HepG2 (cell line): ENCODE measurements at regions not wholly inside any gene's neighbourhood (a gene's known extent, or its start where the extent isn't known, plus 50 kb on each side); places are given as distances from the start of the nearest gene placed in this dataset.

Experiments
- ELF3 ChIP-seq: IDR thresholded peaks from 2 replicates; pipeline ENCODE4 v1.6.1; 2016; ENCODE audit warnings: missing genetic modification reagents, missing compliant biosample characterization
- FIP1L1 ChIP-seq: fragments of 200-400 bp; formaldehyde crosslinking; IDR thresholded peaks from 2 replicates; pipeline ENCODE4 v1.6.1; 2018; ENCODE audit warnings: low read depth, mild to moderate bottlenecking, low read length, moderate library complexity, borderline replicate concordance; ENCODE audit not compliant: insufficient read depth
- FOXC1 ChIP-seq: sonication (generic); formaldehyde crosslinking; IDR thresholded peaks from 2 replicates; pipeline ENCODE4 v1.8.0; 2022; ENCODE audit warnings: mild to moderate bottlenecking, missing genetic modification reagents, borderline replicate concordance
- GLI4 ChIP-seq: sonication (generic); formaldehyde crosslinking; IDR thresholded peaks from 2 replicates; pipeline ENCODE4 v1.5.1; 2020; ENCODE audit warnings: missing genetic modification reagents, mild to moderate bottlenecking, moderate library complexity, borderline replicate concordance
- GRHL1 ChIP-seq: sonication (generic); formaldehyde crosslinking; conservative IDR thresholded peaks from 2 replicates; pipeline ENCODE4 v1.8.0; 2022; ENCODE audit warnings: missing genetic modification reagents
- MNT ChIP-seq: fragments of 450-650 bp; IDR thresholded peaks from 2 replicates; pipeline ENCODE4 v1.6.1; 2016
- MXD1 ChIP-seq: sonication (generic); formaldehyde crosslinking; IDR thresholded peaks from 2 replicates; pipeline ENCODE4 v1.4.0; 2020; ENCODE audit warnings: mild to moderate bottlenecking, missing genetic modification reagents
- RERE ChIP-seq: IDR thresholded peaks from 2 replicates; pipeline ENCODE4 v1.6.1; 2016; ENCODE audit warnings: low read depth, missing genetic modification reagents, missing compliant biosample characterization
- SCMH1 ChIP-seq: sonication (generic); formaldehyde crosslinking; IDR thresholded peaks from 2 replicates; pipeline ENCODE4 v1.9.0; 2021; ENCODE audit warnings: missing genetic modification reagents, mild to moderate bottlenecking, borderline replicate concordance
- SNRNP70 ChIP-seq: fragments of 200-400 bp; formaldehyde crosslinking; IDR thresholded peaks from 2 replicates; pipeline ENCODE4 v1.6.1; 2017; ENCODE audit warnings: mild to moderate bottlenecking, low read depth, low read length, moderate library complexity
- TFDP1 ChIP-seq: IDR thresholded peaks from 2 replicates; pipeline ENCODE4 v1.6.1; 2016; ENCODE audit warnings: missing compliant biosample characterization, missing genetic modification reagents, borderline replicate concordance
- ZNF362 ChIP-seq: sonication (generic); formaldehyde crosslinking; IDR thresholded peaks from 2 replicates; pipeline ENCODE4 v1.4.0; 2020; ENCODE audit warnings: missing genetic modification reagents, mild to moderate bottlenecking, borderline replicate concordance
- ZNF576 ChIP-seq: sonication (generic); formaldehyde crosslinking; IDR thresholded peaks from 2 replicates; pipeline ENCODE4 v1.4.0; 2020; ENCODE audit warnings: mild to moderate bottlenecking, missing genetic modification reagents
- ZNF580 ChIP-seq: IDR thresholded peaks from 2 replicates; pipeline ENCODE4 v1.6.1; 2016; ENCODE audit warnings: low read depth, borderline replicate concordance
- ZNF644 ChIP-seq: IDR thresholded peaks from 2 replicates; pipeline ENCODE4 v1.6.1; 2016; ENCODE audit warnings: low read depth
- ZNF660 ChIP-seq: sonication (generic); formaldehyde crosslinking; IDR thresholded peaks from 2 replicates; pipeline ENCODE4 v1.5.1; 2020; ENCODE audit warnings: mild to moderate bottlenecking, low read depth, missing genetic modification reagents, borderline replicate concordance
- ZNF672 ChIP-seq: sonication (generic); formaldehyde crosslinking; IDR thresholded peaks from 2 replicates; pipeline ENCODE4 v1.8.1; 2022; ENCODE audit warnings: missing genetic modification reagents

- peak; percentile 96 for TF ChIP-seq MNT
- peak; percentile 83 for TF ChIP-seq ZNF580 (CRISPR knock-in tag)
- TF ChIP-seq ZNF672 (CRISPR knock-in tag) = no peak
- TF ChIP-seq ZNF576 (CRISPR knock-in tag) = no peak
- no peak for TF ChIP-seq ZNF660 (CRISPR knock-in tag)
- peak; percentile 33; the same call in 1 of the 2 replicates for TF ChIP-seq RERE (CRISPR knock-in tag)
- TF ChIP-seq ZNF362 (CRISPR knock-in tag) = no peak
- TF ChIP-seq SCMH1 (CRISPR knock-in tag) = no peak
- peak; percentile 92; the same call in 1 of the 2 replicates for TF ChIP-seq TFDP1 (CRISPR knock-in tag)
- peak; percentile 98 for TF ChIP-seq ZNF644 (CRISPR knock-in tag)
- no peak for TF ChIP-seq SNRNP70
- no peak for TF ChIP-seq MXD1 (CRISPR knock-in tag)
- no peak for TF ChIP-seq GRHL1 (CRISPR knock-in tag)
- TF ChIP-seq GLI4 = no peak
- TF ChIP-seq ELF3 (CRISPR knock-in tag) = peak; percentile 83
- TF ChIP-seq FIP1L1 = no peak
- no peak for TF ChIP-seq FOXC1 (CRISPR knock-in tag)
Measured at GRCh38 chr6:137724018-137724403, 143.0 kb upstream of the TNFAIP3 start (continued).
